ENCODE measurements at regions not wholly inside any gene's neighbourhood (a gene's known extent, or its start where the extent isn't known, plus 50 kb on each side); places are given as distances from the start of the nearest gene placed in this dataset.

DNA sequence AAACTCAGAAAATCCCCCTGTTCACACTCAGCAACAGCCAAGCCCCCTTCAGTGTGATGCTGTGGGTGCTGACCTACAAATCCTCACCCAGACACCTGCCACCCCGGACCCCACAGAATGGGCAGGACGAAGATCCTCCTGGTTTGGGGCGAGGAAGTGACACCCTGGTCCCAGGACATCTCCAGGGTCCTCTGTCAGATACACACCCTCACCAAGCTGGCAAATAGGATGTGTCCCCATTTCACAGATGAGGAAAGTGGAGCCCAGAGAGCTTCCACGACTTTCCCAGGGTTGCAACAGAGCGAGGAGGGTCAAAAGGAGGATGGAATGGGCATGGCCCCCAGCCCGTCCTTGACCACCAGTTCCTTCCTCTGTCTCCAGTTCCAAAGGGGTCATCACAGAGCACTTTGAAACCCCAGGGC, 92.0 kb upstream of the AFDN start (continued):
- TF ChIP-seq, protein P1, sequence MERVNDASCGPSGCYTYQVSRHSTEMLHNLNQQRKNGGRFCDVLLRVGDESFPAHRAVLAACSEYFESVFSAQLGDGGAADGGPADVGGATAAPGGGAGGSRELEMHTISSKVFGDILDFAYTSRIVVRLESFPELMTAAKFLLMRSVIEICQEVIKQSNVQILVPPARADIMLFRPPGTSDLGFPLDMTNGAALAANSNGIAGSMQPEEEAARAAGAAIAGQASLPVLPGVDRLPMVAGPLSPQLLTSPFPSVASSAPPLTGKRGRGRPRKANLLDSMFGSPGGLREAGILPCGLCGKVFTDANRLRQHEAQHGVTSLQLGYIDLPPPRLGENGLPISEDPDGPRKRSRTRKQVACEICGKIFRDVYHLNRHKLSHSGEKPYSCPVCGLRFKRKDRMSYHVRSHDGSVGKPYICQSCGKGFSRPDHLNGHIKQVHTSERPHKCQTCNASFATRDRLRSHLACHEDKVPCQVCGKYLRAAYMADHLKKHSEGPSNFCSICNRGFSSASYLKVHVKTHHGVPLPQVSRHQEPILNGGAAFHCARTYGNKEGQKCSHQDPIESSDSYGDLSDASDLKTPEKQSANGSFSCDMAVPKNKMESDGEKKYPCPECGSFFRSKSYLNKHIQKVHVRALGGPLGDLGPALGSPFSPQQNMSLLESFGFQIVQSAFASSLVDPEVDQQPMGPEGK (CRISPR knock-in tag; IDR thresholded peaks at IDR 0.05) = 0 out of 2 replicates have a peak, but pooled peaks have one; percentile 19
- peak; percentile 89 for TF ChIP-seq KDM1A (CRISPR knock-in tag; IDR thresholded peaks at IDR 0.05)
- peak; percentile 44; the same call in 1 of the 2 replicates for TF ChIP-seq HOXA3 (CRISPR knock-in tag; IDR thresholded peaks at IDR 0.05)
- peak; percentile 7; the same call in 1 of the 2 replicates for TF ChIP-seq ZNF225 (CRISPR knock-in tag; IDR thresholded peaks at IDR 0.05)
- no peak for TF ChIP-seq RCOR2 (CRISPR knock-in tag; IDR thresholded peaks at IDR 0.05)
- TF ChIP-seq FOXA1 (IDR thresholded peaks at IDR 0.05) = no peak
- TF ChIP-seq FOXA1 (CRISPR knock-in tag; IDR thresholded peaks at IDR 0.05) = no peak
- TF ChIP-seq, protein P2, sequence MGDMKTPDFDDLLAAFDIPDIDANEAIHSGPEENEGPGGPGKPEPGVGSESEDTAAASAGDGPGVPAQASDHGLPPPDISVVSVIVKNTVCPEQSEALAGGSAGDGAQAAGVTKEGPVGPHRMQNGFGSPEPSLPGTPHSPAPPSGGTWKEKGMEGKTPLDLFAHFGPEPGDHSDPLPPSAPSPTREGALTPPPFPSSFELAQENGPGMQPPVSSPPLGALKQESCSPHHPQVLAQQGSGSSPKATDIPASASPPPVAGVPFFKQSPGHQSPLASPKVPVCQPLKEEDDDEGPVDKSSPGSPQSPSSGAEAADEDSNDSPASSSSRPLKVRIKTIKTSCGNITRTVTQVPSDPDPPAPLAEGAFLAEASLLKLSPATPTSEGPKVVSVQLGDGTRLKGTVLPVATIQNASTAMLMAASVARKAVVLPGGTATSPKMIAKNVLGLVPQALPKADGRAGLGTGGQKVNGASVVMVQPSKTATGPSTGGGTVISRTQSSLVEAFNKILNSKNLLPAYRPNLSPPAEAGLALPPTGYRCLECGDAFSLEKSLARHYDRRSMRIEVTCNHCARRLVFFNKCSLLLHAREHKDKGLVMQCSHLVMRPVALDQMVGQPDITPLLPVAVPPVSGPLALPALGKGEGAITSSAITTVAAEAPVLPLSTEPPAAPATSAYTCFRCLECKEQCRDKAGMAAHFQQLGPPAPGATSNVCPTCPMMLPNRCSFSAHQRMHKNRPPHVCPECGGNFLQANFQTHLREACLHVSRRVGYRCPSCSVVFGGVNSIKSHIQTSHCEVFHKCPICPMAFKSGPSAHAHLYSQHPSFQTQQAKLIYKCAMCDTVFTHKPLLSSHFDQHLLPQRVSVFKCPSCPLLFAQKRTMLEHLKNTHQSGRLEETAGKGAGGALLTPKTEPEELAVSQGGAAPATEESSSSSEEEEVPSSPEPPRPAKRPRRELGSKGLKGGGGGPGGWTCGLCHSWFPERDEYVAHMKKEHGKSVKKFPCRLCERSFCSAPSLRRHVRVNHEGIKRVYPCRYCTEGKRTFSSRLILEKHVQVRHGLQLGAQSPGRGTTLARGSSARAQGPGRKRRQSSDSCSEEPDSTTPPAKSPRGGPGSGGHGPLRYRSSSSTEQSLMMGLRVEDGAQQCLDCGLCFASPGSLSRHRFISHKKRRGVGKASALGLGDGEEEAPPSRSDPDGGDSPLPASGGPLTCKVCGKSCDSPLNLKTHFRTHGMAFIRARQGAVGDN (CRISPR knock-in tag; IDR thresholded peaks at IDR 0.05) = peak; percentile 54
- TF ChIP-seq, protein P3, sequence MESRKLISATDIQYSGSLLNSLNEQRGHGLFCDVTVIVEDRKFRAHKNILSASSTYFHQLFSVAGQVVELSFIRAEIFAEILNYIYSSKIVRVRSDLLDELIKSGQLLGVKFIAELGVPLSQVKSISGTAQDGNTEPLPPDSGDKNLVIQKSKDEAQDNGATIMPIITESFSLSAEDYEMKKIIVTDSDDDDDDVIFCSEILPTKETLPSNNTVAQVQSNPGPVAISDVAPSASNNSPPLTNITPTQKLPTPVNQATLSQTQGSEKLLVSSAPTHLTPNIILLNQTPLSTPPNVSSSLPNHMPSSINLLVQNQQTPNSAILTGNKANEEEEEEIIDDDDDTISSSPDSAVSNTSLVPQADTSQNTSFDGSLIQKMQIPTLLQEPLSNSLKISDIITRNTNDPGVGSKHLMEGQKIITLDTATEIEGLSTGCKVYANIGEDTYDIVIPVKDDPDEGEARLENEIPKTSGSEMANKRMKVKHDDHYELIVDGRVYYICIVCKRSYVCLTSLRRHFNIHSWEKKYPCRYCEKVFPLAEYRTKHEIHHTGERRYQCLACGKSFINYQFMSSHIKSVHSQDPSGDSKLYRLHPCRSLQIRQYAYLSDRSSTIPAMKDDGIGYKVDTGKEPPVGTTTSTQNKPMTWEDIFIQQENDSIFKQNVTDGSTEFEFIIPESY (CRISPR knock-in tag; IDR thresholded peaks at IDR 0.05) = peak; percentile 53; the same call in 1 of the 2 replicates
- no peak for TF ChIP-seq MLLT10 (CRISPR knock-in tag; IDR thresholded peaks at IDR 0.05)
- TF ChIP-seq, protein P4, sequence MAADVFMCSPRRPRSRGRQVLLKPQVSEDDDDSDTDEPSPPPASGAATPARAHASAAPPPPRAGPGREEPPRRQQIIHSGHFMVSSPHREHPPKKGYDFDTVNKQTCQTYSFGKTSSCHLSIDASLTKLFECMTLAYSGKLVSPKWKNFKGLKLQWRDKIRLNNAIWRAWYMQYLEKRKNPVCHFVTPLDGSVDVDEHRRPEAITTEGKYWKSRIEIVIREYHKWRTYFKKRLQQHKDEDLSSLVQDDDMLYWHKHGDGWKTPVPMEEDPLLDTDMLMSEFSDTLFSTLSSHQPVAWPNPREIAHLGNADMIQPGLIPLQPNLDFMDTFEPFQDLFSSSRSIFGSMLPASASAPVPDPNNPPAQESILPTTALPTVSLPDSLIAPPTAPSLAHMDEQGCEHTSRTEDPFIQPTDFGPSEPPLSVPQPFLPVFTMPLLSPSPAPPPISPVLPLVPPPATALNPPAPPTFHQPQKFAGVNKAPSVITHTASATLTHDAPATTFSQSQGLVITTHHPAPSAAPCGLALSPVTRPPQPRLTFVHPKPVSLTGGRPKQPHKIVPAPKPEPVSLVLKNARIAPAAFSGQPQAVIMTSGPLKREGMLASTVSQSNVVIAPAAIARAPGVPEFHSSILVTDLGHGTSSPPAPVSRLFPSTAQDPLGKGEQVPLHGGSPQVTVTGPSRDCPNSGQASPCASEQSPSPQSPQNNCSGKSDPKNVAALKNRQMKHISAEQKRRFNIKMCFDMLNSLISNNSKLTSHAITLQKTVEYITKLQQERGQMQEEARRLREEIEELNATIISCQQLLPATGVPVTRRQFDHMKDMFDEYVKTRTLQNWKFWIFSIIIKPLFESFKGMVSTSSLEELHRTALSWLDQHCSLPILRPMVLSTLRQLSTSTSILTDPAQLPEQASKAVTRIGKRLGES (CRISPR knock-in tag; IDR thresholded peaks at IDR 0.05; ENCODE audit: borderline replicate concordance) = no peak
- 0 out of 2 replicates have a peak, but pooled peaks have one; percentile 13 for TF ChIP-seq ZNF274 (CRISPR knock-in tag; IDR thresholded peaks at IDR 0.05)
- TF ChIP-seq, protein P5, sequence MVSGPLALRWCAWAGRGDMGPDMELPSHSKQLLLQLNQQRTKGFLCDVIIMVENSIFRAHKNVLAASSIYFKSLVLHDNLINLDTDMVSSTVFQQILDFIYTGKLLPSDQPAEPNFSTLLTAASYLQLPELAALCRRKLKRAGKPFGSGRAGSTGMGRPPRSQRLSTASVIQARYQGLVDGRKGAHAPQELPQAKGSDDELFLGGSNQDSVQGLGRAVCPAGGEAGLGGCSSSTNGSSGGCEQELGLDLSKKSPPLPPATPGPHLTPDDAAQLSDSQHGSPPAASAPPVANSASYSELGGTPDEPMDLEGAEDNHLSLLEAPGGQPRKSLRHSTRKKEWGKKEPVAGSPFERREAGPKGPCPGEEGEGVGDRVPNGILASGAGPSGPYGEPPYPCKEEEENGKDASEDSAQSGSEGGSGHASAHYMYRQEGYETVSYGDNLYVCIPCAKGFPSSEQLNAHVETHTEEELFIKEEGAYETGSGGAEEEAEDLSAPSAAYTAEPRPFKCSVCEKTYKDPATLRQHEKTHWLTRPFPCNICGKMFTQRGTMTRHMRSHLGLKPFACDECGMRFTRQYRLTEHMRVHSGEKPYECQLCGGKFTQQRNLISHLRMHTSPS (CRISPR knock-in tag; IDR thresholded peaks at IDR 0.05; ENCODE audit: low read depth) = 0 out of 2 replicates have a peak, but pooled peaks have one; percentile 23
- TF ChIP-seq GTF3A (CRISPR knock-in tag; conservative IDR thresholded peaks at IDR 0.05) = 0 out of 2 replicates have a peak, but pooled peaks have one; percentile 39
- TF ChIP-seq, protein P6, sequence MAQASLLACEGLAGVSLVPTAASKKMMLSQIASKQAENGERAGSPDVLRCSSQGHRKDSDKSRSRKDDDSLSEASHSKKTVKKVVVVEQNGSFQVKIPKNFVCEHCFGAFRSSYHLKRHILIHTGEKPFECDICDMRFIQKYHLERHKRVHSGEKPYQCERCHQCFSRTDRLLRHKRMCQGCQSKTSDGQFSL (CRISPR knock-in tag; IDR thresholded peaks at IDR 0.05) = 0 out of 2 replicates have a peak, but pooled peaks have one; percentile 72
- TF ChIP-seq ZSCAN21 (CRISPR knock-in tag; IDR thresholded peaks at IDR 0.05; ENCODE audit: borderline replicate concordance) = no peak
